Pancreas (tissue), 10 donors: ENCODE measurements at regions not wholly inside any gene's neighbourhood (a gene's known extent, or its start where the extent isn't known, plus 50 kb on each side); places are given as distances from the start of the nearest gene placed in this dataset.
A peak's percentile ranks its signal among the peaks of the same experiment; 100 is the strongest.

Source experiments
- ATAC-seq, 4 donors: fragments of 200-7000 bp; cut with Tn5 transposase; one replicate each; pipeline versions ENCODE4 v1.8.0 to v1.9.1; 2020; ENCODE audit warnings: mild to moderate bottlenecking in 4 of 4, moderate library complexity in 4 of 4
- DNase-seq, 6 donors: peaks; one replicate each; pipeline ENCODE4 v3.0.0-alpha.2; 2020
- FAIRE-seq: peaks from 2 replicates; lab custom pipeline; 2012; peaks lifted over from hg19 to GRCh38; lab: Jason Lieb, UNC
- H3K27ac ChIP-seq, 4 donors: fragments of 200-600 bp; sonication (generic); 1 replicate in 3 of 4; 2 replicates in 1 of 4; pipeline versions ENCODE4 v1.5.0 to v1.8.0; 2020
- H3K27me3 ChIP-seq, 4 donors: fragments of 200-600 bp; one replicate each; pipeline ENCODE4 v1.8.0; 2021
- H3K36me3 ChIP-seq, 3 donors: fragments of 200-600 bp; sonication (generic) in 1 of 3; one replicate each; pipeline versions ENCODE4 v1.5.0 to v1.8.0; 2020 to 2021
- H3K4me1 ChIP-seq, 3 donors: fragments of 200-600 bp; one replicate each; pipeline ENCODE4 v1.8.0; 2021
- H3K4me3 ChIP-seq, 4 donors: fragments of 200-600 bp; sonication (generic) in 2 of 4; one replicate each; pipeline versions ENCODE4 v1.5.0 to v1.8.0; 2020 to 2021
- H3K9me3 ChIP-seq, 4 donors: fragments of 200-600 bp; one replicate each; pipeline ENCODE4 v1.8.0; 2021
- CTCF ChIP-seq, 4 donors: fragments of 200-600 bp; sonication (generic) in 3 of 4; IDR thresholded peaks; one replicate each; pipeline versions ENCODE4 v1.5.0 to v1.8.0; 2021; ENCODE audit warnings: antibody characterized with exemption in 4 of 4
- WGBS, 2 donors: extraction: QIAGEN DNeasy Blood & Tissue Kit; methylation state at CpG; one replicate each; pipeline ENCODE4 v1.1.7; 2013; 5-methylcytosine and 5-hydroxymethylcytosine counted together
- intact Hi-C, 3 donors: fragments of 100-400 bp; cut with DNase I; formaldehyde crosslinking; loops; one replicate each; pipeline versions ENCODE4 v1.11.1 to v1.14.2; 2022
- donor health status: healthy with polysubstance abuse.
- donor health status: DM: no; HTN: no; CAD: no; lungs with moderate emphysema.
- donor health status: DM: no; HTN: no; CAD: no.
- donor health status: control.
- donor health status: control.
- donor health status: Bipolar disorder and iron deficiency.
- donor health status: DM: yes; HTN: yes; CAD: no.
- donor health status: DM: no; HTN: no; CAD: no.
- donor health status: DM: no; HTN: no; CAD: no.
- donor health status: DM: yes; HTN: yes; CAD: no.

- FAIRE-seq (no peak), ATAC-seq (peak in 2 of 4 donors; percentile 6 to 10), DNase-seq (no peak)
- TF ChIP-seq CTCF (IDR thresholded peaks at IDR 0.05), result no peak
- Histone ChIP-seq H3K27me3 (no peaks in the 10 kb centered on the region), H3K9me3 (no peaks in the 10 kb centered on the region), H3K4me1 (peaks cover 22 to 42% (median 38%) of the 10 kb centered on the region in 3 donors), H3K36me3 (no peaks in the 10 kb centered on the region), H3K27ac (peak overlapping the region; percentile 60 to 91 (median 78)), H3K4me3 (no peak overlapping the region)
- 50 to 53% methylated on average over 9 of the region's 9 CpGs for WGBS, 2 donors
- intact Hi-C loops, result no loop called here
These were observed 218.0 kb upstream of the JADE1 start for GRCh38 chr4:128591482-128591881.

GRCh38 chr4:128590773-128591172 lies 218.7 kb upstream of the JADE1 start:
- WGBS, 2 donors, result 14 to 19% methylated on average over 3 of the region's 3 CpGs
- intact Hi-C loops, result no loop called here
- DNase-seq (peak in 5 of 6 donors; percentile 69 to 76 (median 73)), ATAC-seq (peak; percentile 87 to 94 (median 92)), FAIRE-seq (peak; percentile 37)
- peak overlapping the region; percentile 60 to 91 (median 78) for H3K27ac ChIP-seq
- H3K9me3 ChIP-seq, result no peaks in the 10 kb centered on the region
- no peak overlapping the region for H3K4me3 ChIP-seq
- H3K27me3 ChIP-seq, result no peaks in the 10 kb centered on the region
- TF ChIP-seq CTCF (IDR thresholded peaks at IDR 0.05), result no peak
- H3K4me1 ChIP-seq, result peaks cover 21 to 43% (median 32%) of the 10 kb centered on the region in 3 donors
- no peaks in the 10 kb centered on the region for H3K36me3 ChIP-seq

- Histone ChIP-seq H3K27ac (peak overlapping the region; percentile 60 to 91 (median 78)), H3K9me3 (no peaks in the 10 kb centered on the region), H3K4me1 (peaks cover 24 to 45% (median 34%) of the 10 kb centered on the region in 3 donors), H3K27me3 (no peaks in the 10 kb centered on the region), H3K4me3 (peak overlapping the region in 1 of 4 donors; percentile 12), H3K36me3 (no peaks in the 10 kb centered on the region)
- no peak for TF ChIP-seq CTCF (IDR thresholded peaks at IDR 0.05)
- DNase-seq, result peak in 3 of 6 donors; percentile 31 to 66 (median 38)
- 19 to 21% methylated on average over 9 of the region's 9 CpGs for WGBS, 2 donors
- intact Hi-C loops, result no loop called here
- no peak for FAIRE-seq
- ATAC-seq, result peak; percentile 61 to 82 (median 74)
These were observed 219.3 kb upstream of the JADE1 start for GRCh38 chr4:128590034-128590740.

- no peak for DNase-seq
- H3K4me3 ChIP-seq, result peak overlapping the region in 1 of 4 donors; percentile 12
- peak overlapping the region; percentile 60 to 91 (median 78) for H3K27ac ChIP-seq
These were observed 220.0 kb upstream of the JADE1 start for GRCh38 chr4:128589384-128589965.

More at GRCh38 chr4:128589384-128589965, 220.0 kb upstream of the JADE1 start:
- Histone ChIP-seq H3K9me3 (no peaks in the 10 kb centered on the region), H3K4me1 (peaks cover 27 to 50% (median 36%) of the 10 kb centered on the region in 3 donors), H3K36me3 (no peaks in the 10 kb centered on the region), H3K27me3 (no peaks in the 10 kb centered on the region)
- WGBS, 2 donors, result 36% methylated on average over 4 of the region's 4 CpGs
- TF ChIP-seq CTCF (IDR thresholded peaks at IDR 0.05), result no peak
- intact Hi-C loops, result no loop called here
- ATAC-seq (peak; percentile 13 to 40 (median 18)), FAIRE-seq (no peak)
